WI38 (cell line): ENCODE measurements at regions not wholly inside any gene's neighbourhood (a gene's known extent, or its start where the extent isn't known, plus 50 kb on each side); places are given as distances from the start of the nearest gene placed in this dataset.

Experiments used
- H3K4me3 ChIP-seq: 2 replicates; pipeline ENCODE4 v1.5.1; 2011; ENCODE audit warnings: low read depth, mild to moderate bottlenecking, control low read depth, low read length
- TF ChIP-seq, protein P1 (sequence below): IDR thresholded peaks from 2 replicates; pipeline ENCODE4 v1.5.1; 2012; ENCODE audit warnings: low read depth, mild to moderate bottlenecking, control low read depth, low read length

- TF ChIP-seq, protein P1, sequence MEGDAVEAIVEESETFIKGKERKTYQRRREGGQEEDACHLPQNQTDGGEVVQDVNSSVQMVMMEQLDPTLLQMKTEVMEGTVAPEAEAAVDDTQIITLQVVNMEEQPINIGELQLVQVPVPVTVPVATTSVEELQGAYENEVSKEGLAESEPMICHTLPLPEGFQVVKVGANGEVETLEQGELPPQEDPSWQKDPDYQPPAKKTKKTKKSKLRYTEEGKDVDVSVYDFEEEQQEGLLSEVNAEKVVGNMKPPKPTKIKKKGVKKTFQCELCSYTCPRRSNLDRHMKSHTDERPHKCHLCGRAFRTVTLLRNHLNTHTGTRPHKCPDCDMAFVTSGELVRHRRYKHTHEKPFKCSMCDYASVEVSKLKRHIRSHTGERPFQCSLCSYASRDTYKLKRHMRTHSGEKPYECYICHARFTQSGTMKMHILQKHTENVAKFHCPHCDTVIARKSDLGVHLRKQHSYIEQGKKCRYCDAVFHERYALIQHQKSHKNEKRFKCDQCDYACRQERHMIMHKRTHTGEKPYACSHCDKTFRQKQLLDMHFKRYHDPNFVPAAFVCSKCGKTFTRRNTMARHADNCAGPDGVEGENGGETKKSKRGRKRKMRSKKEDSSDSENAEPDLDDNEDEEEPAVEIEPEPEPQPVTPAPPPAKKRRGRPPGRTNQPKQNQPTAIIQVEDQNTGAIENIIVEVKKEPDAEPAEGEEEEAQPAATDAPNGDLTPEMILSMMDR: no peak
Measured at GRCh38 chr3:23644099-23644498, 161.7 kb upstream of the UBE2E1 start.

GRCh38 chr3:23644676-23645075 is 161.1 kb upstream of the UBE2E1 start:
- no peak overlapping the region for H3K4me3 ChIP-seq
- TF ChIP-seq, protein P1: no peak

More at GRCh38 chr3:23644099-23644498, 161.7 kb upstream of the UBE2E1 start:
- H3K4me3 ChIP-seq: no peak overlapping the region

GRCh38 chr3:23645533-23646183 is 160.1 kb upstream of the UBE2E1 start:
- TF ChIP-seq, protein P1: no peak
- no peak overlapping the region for H3K4me3 ChIP-seq

DNA sequence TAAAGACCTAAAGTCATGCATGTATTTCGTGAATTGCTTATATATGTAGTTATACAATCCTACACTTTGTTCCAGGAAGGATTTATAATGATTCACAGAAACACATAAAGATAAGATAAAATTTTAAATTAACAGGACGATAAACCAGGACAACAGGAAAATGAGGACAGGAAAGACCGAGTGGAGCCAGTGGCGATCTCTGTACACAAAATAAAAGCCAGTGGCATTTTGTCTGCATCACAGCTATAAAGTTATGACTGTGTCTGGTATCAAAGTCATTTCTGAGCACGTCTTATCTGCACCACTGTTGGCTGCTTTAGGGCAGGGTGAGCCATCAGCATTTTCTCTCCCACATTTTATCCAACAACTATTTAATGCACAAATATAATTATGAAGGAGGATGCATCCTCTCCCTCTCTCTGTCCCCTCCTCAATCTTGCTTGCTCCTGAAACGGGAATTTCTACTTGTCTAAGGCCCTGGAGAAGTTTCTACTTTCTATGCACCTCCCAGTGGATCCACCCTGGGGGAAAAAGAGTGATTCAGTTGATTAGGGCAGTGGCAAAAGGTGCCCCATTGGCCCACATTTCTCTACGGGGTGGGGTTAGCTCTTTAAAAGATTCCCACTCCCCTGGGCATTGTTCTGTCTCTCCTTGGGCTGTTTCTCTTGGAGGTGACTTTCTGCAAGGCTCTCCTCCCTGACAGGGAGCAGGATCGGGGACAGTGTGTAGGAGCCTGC is 159.4 kb upstream of the UBE2E1 start:
- TF ChIP-seq, protein P1: no peak
- no peak overlapping the region for H3K4me3 ChIP-seq

- TF ChIP-seq, protein P1: no peak
- H3K4me3 ChIP-seq: no peak overlapping the region
Measured at GRCh38 chr3:23647706-23648258, 158.0 kb upstream of the UBE2E1 start.

DNA sequence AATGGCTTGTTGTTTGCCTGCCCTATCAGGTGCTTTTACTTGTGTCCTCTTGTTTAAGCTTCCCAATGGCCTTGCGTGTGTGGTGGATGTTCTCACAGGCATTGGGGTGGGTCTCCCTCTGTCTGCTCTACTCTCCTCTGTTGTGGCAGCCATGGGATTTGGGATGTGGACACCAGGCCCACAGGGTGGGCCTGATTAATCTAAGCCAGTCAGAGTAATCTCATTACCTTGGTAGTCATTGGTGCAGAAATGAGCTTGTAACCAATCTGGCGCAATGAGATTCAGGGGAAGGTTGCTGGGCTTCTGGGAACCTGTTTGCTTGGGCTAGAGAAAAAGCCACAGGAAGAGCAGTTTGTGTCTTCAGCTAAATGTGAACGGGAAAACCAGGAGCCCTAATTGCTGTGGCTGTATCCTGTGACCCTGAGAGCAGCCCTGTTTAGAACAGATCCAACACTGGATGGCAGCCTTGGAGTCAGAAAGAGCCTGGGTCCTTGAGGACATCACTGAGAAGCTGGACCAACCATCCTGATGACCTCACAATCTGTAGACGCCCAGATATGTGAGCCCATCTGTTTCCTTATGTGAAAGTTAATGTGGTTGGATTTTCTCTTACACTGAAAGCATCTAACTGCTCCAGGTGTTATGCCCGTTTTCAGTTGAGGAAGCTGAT is 157.3 kb upstream of the UBE2E1 start:
- H3K4me3 ChIP-seq: no peak overlapping the region
- TF ChIP-seq, protein P1: no peak
